ENCODE measurements at regions not wholly inside any gene's neighbourhood (a gene's known extent, or its start where the extent isn't known, plus 50 kb on each side); places are given as distances from the start of the nearest gene placed in this dataset.

DNA sequence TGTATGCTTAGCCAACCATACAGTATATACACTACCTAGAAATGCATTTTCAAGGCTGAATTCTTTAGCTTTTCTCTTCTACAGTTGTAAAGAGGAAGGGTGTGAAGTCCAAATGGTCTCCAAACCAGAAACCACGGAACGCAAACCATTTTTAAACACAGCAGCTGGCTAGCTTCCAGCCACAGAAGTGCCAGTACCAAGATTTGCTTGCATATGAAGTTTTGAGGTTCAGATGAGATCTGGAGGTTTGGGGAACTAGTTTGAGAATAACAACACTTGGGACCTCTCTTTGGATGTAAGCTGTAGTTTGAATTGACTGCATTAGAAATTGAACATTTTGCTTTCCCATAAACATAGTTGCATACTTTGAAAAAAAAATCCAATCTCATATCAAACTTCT lies 1243.5 kb downstream of the EFNB2 start:
- Histone ChIP-seq H3K4me1 (no peaks in the 10 kb centered on the region), H3K36me3 (no peaks in the 10 kb centered on the region), H3K9me3 (no peaks in the 10 kb centered on the region), H3K27ac (no peak overlapping the region), H3K27me3 (no peaks in the 10 kb centered on the region), H3K4me3 (no peak overlapping the region)
- TF ChIP-seq EP300 (IDR thresholded peaks at IDR 0.05) (no peak), POLR2AphosphoS5 (IDR thresholded peaks at IDR 0.05) (no peak), POLR2A (IDR thresholded peaks at IDR 0.05) (no peak)
- TF ChIP-seq, protein P1, sequence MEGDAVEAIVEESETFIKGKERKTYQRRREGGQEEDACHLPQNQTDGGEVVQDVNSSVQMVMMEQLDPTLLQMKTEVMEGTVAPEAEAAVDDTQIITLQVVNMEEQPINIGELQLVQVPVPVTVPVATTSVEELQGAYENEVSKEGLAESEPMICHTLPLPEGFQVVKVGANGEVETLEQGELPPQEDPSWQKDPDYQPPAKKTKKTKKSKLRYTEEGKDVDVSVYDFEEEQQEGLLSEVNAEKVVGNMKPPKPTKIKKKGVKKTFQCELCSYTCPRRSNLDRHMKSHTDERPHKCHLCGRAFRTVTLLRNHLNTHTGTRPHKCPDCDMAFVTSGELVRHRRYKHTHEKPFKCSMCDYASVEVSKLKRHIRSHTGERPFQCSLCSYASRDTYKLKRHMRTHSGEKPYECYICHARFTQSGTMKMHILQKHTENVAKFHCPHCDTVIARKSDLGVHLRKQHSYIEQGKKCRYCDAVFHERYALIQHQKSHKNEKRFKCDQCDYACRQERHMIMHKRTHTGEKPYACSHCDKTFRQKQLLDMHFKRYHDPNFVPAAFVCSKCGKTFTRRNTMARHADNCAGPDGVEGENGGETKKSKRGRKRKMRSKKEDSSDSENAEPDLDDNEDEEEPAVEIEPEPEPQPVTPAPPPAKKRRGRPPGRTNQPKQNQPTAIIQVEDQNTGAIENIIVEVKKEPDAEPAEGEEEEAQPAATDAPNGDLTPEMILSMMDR (IDR thresholded peaks at IDR 0.05): no peak
- 52 to 81% methylated on average over 2 of the region's 2 CpGs for WGBS, 2 donors
- DNase-seq: no peak
- intact Hi-C loops (cut with DNase I): no loop called here

DNA sequence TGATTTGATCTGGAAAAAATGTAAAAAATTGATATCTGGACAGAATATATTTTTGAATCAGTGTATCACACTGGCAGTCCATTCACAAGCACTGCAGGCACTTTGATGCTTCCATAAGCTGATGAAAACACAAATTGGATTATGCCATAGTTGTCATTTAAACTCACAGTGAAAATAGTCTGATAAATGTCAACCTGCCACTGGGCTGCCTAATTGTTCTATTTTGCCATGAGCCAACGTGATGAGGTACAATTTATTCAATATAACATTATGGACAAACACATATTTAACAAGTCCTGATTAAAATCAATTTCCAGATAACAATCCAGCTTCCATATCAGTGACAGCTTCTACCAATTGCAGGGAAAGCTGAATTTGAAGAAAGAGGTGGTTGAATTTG lies 1244.9 kb downstream of the EFNB2 start:
- H3K4me1 ChIP-seq: no peaks in the 10 kb centered on the region
- intact Hi-C loops (cut with DNase I): no loop called here
- H3K27ac ChIP-seq: no peak overlapping the region
- H3K9me3 ChIP-seq: no peaks in the 10 kb centered on the region
- 76 to 81% methylated on average over 1 of the region's 1 CpG for WGBS, 2 donors
- H3K27me3 ChIP-seq: no peaks in the 10 kb centered on the region
- no peak overlapping the region for H3K4me3 ChIP-seq
- no peak for DNase-seq
- no peaks in the 10 kb centered on the region for H3K36me3 ChIP-seq
- TF ChIP-seq, protein P1 (IDR thresholded peaks at IDR 0.05): no peak
- TF ChIP-seq POLR2AphosphoS5 (IDR thresholded peaks at IDR 0.05) (no peak), POLR2A (IDR thresholded peaks at IDR 0.05) (no peak), EP300 (IDR thresholded peaks at IDR 0.05) (no peak)

DNA sequence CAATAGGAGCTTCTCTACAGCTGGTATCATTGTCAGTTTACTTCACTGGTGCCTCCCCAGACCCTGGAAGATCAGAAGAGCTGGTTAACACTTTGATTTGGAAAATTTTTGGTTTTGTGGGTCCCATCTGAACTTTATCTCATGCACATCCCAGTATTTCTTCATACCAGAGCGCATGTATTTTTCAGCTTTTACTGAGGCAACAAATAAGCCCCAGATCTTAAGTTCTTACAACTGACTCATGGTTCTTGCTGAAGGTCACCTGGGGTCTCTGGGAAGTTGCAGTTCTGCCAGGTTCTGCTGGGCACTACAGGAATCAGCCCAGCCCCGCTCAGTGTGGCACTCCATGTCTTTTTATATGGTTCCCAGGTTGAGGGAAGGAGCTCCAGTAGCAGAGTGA lies 1249.9 kb downstream of the EFNB2 start:
- Histone ChIP-seq H3K4me3 (no peak overlapping the region), H3K27ac (no peak overlapping the region), H3K9me3 (no peaks in the 10 kb centered on the region), H3K27me3 (no peaks in the 10 kb centered on the region), H3K36me3 (no peaks in the 10 kb centered on the region), H3K4me1 (no peaks in the 10 kb centered on the region)
- intact Hi-C loops (cut with DNase I): no loop called here
- 90 to 91% methylated on average over 2 of the region's 2 CpGs for WGBS, 2 donors
- TF ChIP-seq EP300 (IDR thresholded peaks at IDR 0.05): no peak
- no peak for TF ChIP-seq POLR2AphosphoS5 (IDR thresholded peaks at IDR 0.05)
- DNase-seq: no peak

DNA sequence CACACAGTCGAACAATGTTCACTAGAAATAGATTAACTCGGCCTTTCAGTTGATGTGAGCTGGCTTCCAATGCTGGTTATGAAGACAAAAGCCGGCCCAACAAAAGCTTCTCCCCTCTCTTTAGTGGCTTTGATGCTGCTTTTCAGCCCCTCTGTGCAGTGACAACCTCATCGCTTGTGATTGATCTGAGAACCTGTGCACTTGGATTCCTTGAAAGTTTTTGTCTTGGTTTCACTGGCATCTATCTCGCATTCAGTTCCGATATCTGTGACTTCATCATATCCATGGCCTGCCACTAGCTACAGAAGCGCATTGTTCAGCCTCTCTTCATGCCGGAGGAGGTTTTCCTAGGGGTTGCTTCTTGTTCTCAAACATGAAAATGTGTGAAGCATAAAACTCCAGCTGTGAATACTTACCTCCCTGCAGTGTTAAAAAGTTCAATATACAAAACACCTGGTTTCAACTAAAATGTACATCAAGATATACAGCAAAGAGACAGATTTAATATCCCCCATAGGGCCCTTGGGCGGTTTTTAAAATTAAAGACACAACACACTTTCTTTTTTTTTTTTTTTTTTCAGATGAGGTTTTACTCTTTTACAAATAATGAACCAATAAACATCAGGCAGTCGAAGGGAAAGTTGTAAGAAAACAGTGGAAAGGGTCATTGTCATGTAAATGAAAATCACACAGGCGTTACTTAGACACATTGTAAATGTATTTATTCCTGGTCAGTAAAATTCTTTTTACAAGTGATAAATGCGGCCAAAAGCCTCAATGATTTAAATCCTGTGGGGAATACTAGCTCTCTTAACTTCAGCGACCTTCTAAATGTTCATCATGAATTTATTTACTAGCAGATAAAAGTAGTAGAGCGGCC lies 1252.8 kb downstream of the EFNB2 start:
- TF ChIP-seq POLR2A (IDR thresholded peaks at IDR 0.05) (no peak), EP300 (IDR thresholded peaks at IDR 0.05) (no peak), POLR2AphosphoS5 (IDR thresholded peaks at IDR 0.05) (no peak)
- TF ChIP-seq, protein P1 (IDR thresholded peaks at IDR 0.05): no peak
- Histone ChIP-seq H3K4me1 (no peaks in the 10 kb centered on the region), H3K27ac (no peak overlapping the region), H3K9me3 (no peaks in the 10 kb centered on the region), H3K36me3 (no peaks in the 10 kb centered on the region), H3K27me3 (no peaks in the 10 kb centered on the region), H3K4me3 (no peak overlapping the region)
- 88% methylated on average over 14 of the region's 14 CpGs for WGBS, 2 donors
- no peak for DNase-seq
- intact Hi-C loops (cut with DNase I): no loop called here

DNA sequence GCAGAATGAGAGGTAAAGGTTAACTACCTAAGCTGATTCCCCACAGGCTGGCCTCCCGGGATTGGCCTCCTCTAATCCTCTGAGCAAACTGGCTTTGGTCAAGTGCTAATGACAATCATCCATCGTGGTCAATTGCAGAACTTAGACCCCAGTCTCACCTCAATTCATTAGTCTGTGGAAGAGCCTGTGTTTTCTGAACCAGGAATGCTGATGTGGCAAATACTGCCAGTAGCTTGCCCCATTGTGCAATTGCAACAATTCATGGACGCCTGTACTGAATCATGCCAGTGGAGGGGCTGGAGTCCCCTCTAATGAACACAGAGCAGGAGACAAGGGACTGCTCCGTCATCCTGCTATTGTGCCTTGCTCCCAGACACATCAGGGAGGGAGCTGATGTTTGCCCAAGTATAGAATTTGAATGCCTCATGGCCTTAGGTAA lies 1256.5 kb downstream of the EFNB2 start:
- H3K9me3 ChIP-seq: no peaks in the 10 kb centered on the region
- H3K4me3 ChIP-seq: no peak overlapping the region
- no peaks in the 10 kb centered on the region for H3K36me3 ChIP-seq
- 73% methylated on average over 4 of the region's 4 CpGs for WGBS, 2 donors
- DNase-seq: no peak
- no peaks in the 10 kb centered on the region for H3K4me1 ChIP-seq
- no peak for TF ChIP-seq EP300 (IDR thresholded peaks at IDR 0.05)
- no peak for TF ChIP-seq POLR2A (IDR thresholded peaks at IDR 0.05)
- TF ChIP-seq, protein P1 (IDR thresholded peaks at IDR 0.05): no peak
- TF ChIP-seq POLR2AphosphoS5 (IDR thresholded peaks at IDR 0.05): no peak
- intact Hi-C loops (cut with DNase I): no loop called here
- H3K27me3 ChIP-seq: no peaks in the 10 kb centered on the region
- no peak overlapping the region for H3K27ac ChIP-seq
